Tibial artery (tissue), 4 donors: ENCODE measurements at regions not wholly inside any gene's neighbourhood (a gene's known extent, or its start where the extent isn't known, plus 50 kb on each side); places are given as distances from the start of the nearest gene placed in this dataset.

Experiments used
- DNase-seq, 2 donors: peaks; one replicate each; pipeline ENCODE4 v3.0.0-alpha.2; 2019
- H3K27ac ChIP-seq, 2 donors: fragments of 200-600 bp; sonication (generic) in 1 of 2; 1 replicate in 1 of 2; 2 replicates in 1 of 2; pipeline ENCODE4 v1.5.1; 2018 to 2019; ENCODE audit warnings: mild to moderate bottlenecking in 1 of 2
- H3K27me3 ChIP-seq, 2 donors: fragments of 200-600 bp; sonication (generic) in 1 of 2; one replicate each; pipeline versions ENCODE4 v1.5.1 to v1.6.0; 2016 to 2019
- H3K36me3 ChIP-seq, 3 donors: fragments of 200-600 bp; sonication (generic) in 2 of 3; one replicate each; pipeline ENCODE4 v1.5.1; 2016 to 2019; ENCODE audit warnings: mild to moderate bottlenecking in 2 of 3
- H3K4me1 ChIP-seq, 4 donors: fragments of 200-600 bp; sonication (generic) in 2 of 4; 1 replicate in 3 of 4; 2 replicates in 1 of 4; pipeline ENCODE4 v1.5.1; 2016 to 2019
- H3K4me3 ChIP-seq, 2 donors: fragments of 200-600 bp; sonication (generic) in 1 of 2; 1 replicate in 1 of 2; 2 replicates in 1 of 2; pipeline ENCODE4 v1.5.1; 2018 to 2019; ENCODE audit warnings: mild to moderate bottlenecking in 2 of 2
- H3K9me3 ChIP-seq, 3 donors: fragments of 200-600 bp; sonication (generic) in 1 of 3; one replicate each; pipeline ENCODE4 v1.5.1; 2016 to 2019
- CTCF ChIP-seq, 2 experiments: fragments of 200-600 bp in 1 of 2; fragments of 450-650 bp in 1 of 2; IDR thresholded peaks; one replicate each; pipeline ENCODE4 v1.5.1; 2017 to 2019; ENCODE audit warnings: antibody characterized with exemption in 2 of 2, mild to moderate bottlenecking in 1 of 2, moderate library complexity in 1 of 2
- intact Hi-C: fragments of 100-400 bp; cut with DNase I; formaldehyde crosslinking; loops from one replicate; pipeline ENCODE4 v1.15.0; 2023; ENCODE audit warnings: low total_unique reads

DNA sequence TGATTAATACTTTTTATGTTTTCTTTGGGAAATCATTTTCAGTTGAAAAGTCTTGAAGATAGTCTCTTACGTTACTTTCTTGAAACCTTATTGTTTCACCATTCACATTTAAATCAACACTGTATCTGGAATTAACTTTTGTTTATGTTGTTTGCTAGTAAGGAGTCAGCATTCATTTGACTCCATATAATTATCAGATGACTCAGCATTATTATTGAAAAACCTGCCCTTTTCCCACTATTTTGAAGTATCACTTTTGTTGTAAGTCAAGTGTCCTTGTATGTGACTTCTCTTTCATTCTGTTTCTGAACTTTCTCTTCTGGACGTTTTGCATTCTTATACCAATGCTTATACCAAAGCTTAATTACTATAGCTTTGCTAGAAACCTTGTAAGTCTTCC lies 186.1 kb upstream of the KLF12 start:
- intact Hi-C loops: no loop called here
- no peaks in the 10 kb centered on the region for H3K36me3 ChIP-seq
- no peaks in the 10 kb centered on the region for H3K9me3 ChIP-seq
- DNase-seq: no peak
- H3K4me1 ChIP-seq: peaks cover 0 to 6% (median 0%) of the 10 kb centered on the region in 4 donors
- TF ChIP-seq CTCF (IDR thresholded peaks at IDR 0.05): no peak
- H3K27me3 ChIP-seq: no peaks in the 10 kb centered on the region
- no peak overlapping the region for H3K4me3 ChIP-seq
- no peak overlapping the region for H3K27ac ChIP-seq

GRCh38 chr13:74316547-74316946 lies 182.3 kb upstream of the KLF12 start:
- Histone ChIP-seq H3K4me3 (no peak overlapping the region), H3K27me3 (no peaks in the 10 kb centered on the region), H3K4me1 (no peaks in the 10 kb centered on the region), H3K9me3 (no peaks in the 10 kb centered on the region), H3K36me3 (no peaks in the 10 kb centered on the region), H3K27ac (no peak overlapping the region)
- DNase-seq: no peak
- no peak for TF ChIP-seq CTCF (IDR thresholded peaks at IDR 0.05)
- intact Hi-C loops: no loop called here

GRCh38 chr13:74306496-74306895 lies 172.3 kb upstream of the KLF12 start:
- H3K27ac ChIP-seq: no peak overlapping the region
- intact Hi-C loops: no loop called here
- H3K4me3 ChIP-seq: no peak overlapping the region
- no peak for DNase-seq
- no peaks in the 10 kb centered on the region for H3K36me3 ChIP-seq
- no peaks in the 10 kb centered on the region for H3K27me3 ChIP-seq
- no peaks in the 10 kb centered on the region for H3K9me3 ChIP-seq
- no peak for TF ChIP-seq CTCF (IDR thresholded peaks at IDR 0.05)
- H3K4me1 ChIP-seq: peaks cover 0 to 7% (median 3%) of the 10 kb centered on the region in 4 donors

- DNase-seq: no peak
- H3K27ac ChIP-seq: no peak overlapping the region
- intact Hi-C loops: no loop called here
- no peak for TF ChIP-seq CTCF (IDR thresholded peaks at IDR 0.05)
- H3K9me3 ChIP-seq: no peaks in the 10 kb centered on the region
- H3K4me3 ChIP-seq: no peak overlapping the region
- no peaks in the 10 kb centered on the region for H3K36me3 ChIP-seq
- peaks cover 0 to 13% (median 6%) of the 10 kb centered on the region in 4 donors for H3K4me1 ChIP-seq
- H3K27me3 ChIP-seq: no peaks in the 10 kb centered on the region
Observed at GRCh38 chr13:74305876-74306275, 171.7 kb upstream of the KLF12 start.

- TF ChIP-seq CTCF (IDR thresholded peaks at IDR 0.05): no peak
- H3K9me3 ChIP-seq: no peaks in the 10 kb centered on the region
- intact Hi-C loops: no loop called here
- peaks cover 0 to 18% (median 7%) of the 10 kb centered on the region in 4 donors for H3K4me1 ChIP-seq
- H3K4me3 ChIP-seq: no peak overlapping the region
- DNase-seq: no peak
- no peaks in the 10 kb centered on the region for H3K36me3 ChIP-seq
- peak overlapping the region; percentile 11 to 22 for H3K27ac ChIP-seq
- no peaks in the 10 kb centered on the region for H3K27me3 ChIP-seq
Observed at GRCh38 chr13:74301258-74301935, 167.2 kb upstream of the KLF12 start.

GRCh38 chr13:74300162-74300561 lies 166.0 kb upstream of the KLF12 start:
- intact Hi-C loops: no loop called here
- no peak overlapping the region for H3K4me3 ChIP-seq
- H3K4me1 ChIP-seq: peaks cover 0 to 18% (median 7%) of the 10 kb centered on the region in 4 donors
- no peaks in the 10 kb centered on the region for H3K36me3 ChIP-seq
- H3K27ac ChIP-seq: no peak overlapping the region
- TF ChIP-seq CTCF (IDR thresholded peaks at IDR 0.05): no peak
- H3K9me3 ChIP-seq: no peaks in the 10 kb centered on the region
- no peak for DNase-seq
- no peaks in the 10 kb centered on the region for H3K27me3 ChIP-seq
